GM10847 (cell line): ENCODE measurements at regions not wholly inside any gene's neighbourhood (a gene's known extent, or its start where the extent isn't known, plus 50 kb on each side); places are given as distances from the start of the nearest gene placed in this dataset.

Experiments used
- POLR2A ChIP-seq: IDR thresholded peaks from 2 replicates; pipeline ENCODE4 v1.6.1; 2011; ENCODE audit not compliant: insufficient read length; ENCODE audit errors: extremely low read depth

- no peak for TF ChIP-seq POLR2A
Observed at GRCh38 chr20:61049684-61050083, 202.4 kb upstream of the CDH4 start.

GRCh38 chr20:61050336-61050890, 201.6 kb upstream of the CDH4 start:
- TF ChIP-seq POLR2A: no peak

GRCh38 chr20:61052195-61052750, 199.8 kb upstream of the CDH4 start:
- no peak for TF ChIP-seq POLR2A

GRCh38 chr20:61052776-61053442, 199.2 kb upstream of the CDH4 start:
- TF ChIP-seq POLR2A: no peak

- TF ChIP-seq POLR2A: no peak
Observed at GRCh38 chr20:61053487-61053886, 198.6 kb upstream of the CDH4 start.

- no peak for TF ChIP-seq POLR2A
Observed at GRCh38 chr20:61053889-61054288, 198.2 kb upstream of the CDH4 start.

GRCh38 chr20:61054411-61054810, 197.7 kb upstream of the CDH4 start:
- TF ChIP-seq POLR2A: no peak

GRCh38 chr20:61055180-61056010, 196.7 kb upstream of the CDH4 start:
- TF ChIP-seq POLR2A: no peak

GRCh38 chr20:61056116-61056515, 195.9 kb upstream of the CDH4 start:
- TF ChIP-seq POLR2A: no peak

- no peak for TF ChIP-seq POLR2A
Observed at GRCh38 chr20:61056627-61057442, 195.2 kb upstream of the CDH4 start.

- no peak for TF ChIP-seq POLR2A
Observed at GRCh38 chr20:61057443-61058121, 194.5 kb upstream of the CDH4 start.

- TF ChIP-seq POLR2A: no peak
Observed at GRCh38 chr20:61061981-61062380, 190.1 kb upstream of the CDH4 start.

GRCh38 chr20:61065853-61066252, 186.2 kb upstream of the CDH4 start:
- no peak for TF ChIP-seq POLR2A

GRCh38 chr20:61066526-61066925, 185.5 kb upstream of the CDH4 start:
- no peak for TF ChIP-seq POLR2A

- TF ChIP-seq POLR2A: no peak
Observed at GRCh38 chr20:61067221-61067620, 184.8 kb upstream of the CDH4 start.

GRCh38 chr20:61072398-61072797, 179.7 kb upstream of the CDH4 start:
- TF ChIP-seq POLR2A: no peak
